ENCODE measurements at regions not wholly inside any gene's neighbourhood (a gene's known extent, or its start where the extent isn't known, plus 50 kb on each side); places are given as distances from the start of the nearest gene placed in this dataset.

DNA sequence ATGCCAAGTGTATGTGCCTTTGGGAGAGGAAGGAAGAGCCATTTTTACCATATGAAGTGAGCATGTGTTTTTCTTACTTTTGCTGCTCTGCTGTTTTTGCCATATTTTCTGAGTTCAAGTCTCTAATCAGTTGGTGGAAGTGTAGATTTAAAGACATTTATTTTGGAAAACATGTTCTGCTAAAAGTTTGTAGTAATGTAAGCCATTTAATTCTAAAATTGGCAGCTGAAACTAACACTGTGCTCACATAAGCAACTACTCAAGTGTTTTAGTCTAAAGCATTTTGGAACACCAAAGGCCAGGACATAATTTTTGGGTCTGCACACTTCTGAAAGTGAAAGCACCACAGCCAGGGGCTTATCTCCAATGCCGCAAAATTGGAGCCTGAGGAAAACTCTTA lies 363.4 kb upstream of the ZNF608 start:
- H3K4me1 ChIP-seq (ENCODE audit: control insufficient read depth, insufficient read depth, low read length, poor library complexity, severe bottlenecking), result no peaks in the 10 kb centered on the region
- no peaks in the 10 kb centered on the region for H3K9me3 ChIP-seq (ENCODE audit: control insufficient read depth, low read length)
- WGBS, 2 experiments (ENCODE audit: insufficient coverage in 2 of 2), result 80% methylated on average over 1 of the region's 1 CpG
- H3K4me3 ChIP-seq (ENCODE audit: extremely low read depth, insufficient read depth, low read length, poor library complexity, severe bottlenecking), result no peak overlapping the region
- no peaks in the 10 kb centered on the region for H3K36me3 ChIP-seq (ENCODE audit: control insufficient read depth, insufficient read depth, low read length)
- no peak overlapping the region for H3K27ac ChIP-seq (ENCODE audit: low read depth, low read length, severe bottlenecking)

DNA sequence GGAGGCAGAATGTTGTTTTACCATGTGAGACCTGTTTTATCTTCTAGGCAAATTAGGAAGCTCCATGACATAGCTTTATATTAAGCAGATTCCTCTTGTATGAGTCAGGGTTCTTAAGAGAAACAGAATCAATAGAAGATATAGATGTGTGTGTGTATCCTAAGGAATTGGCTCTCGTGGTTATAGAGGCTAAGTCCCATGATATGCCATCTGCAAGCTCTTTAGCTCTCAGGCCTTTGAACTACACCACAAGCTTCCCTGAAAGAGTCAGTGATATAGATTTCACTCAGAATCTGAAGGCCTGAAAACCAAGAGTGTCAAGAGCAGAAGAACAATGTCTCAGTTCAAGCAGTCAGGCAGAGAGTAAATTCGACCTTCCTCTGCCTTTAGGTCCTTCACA lies 365.8 kb upstream of the ZNF608 start:
- no peaks in the 10 kb centered on the region for H3K9me3 ChIP-seq (ENCODE audit: control insufficient read depth, low read length)
- H3K4me1 ChIP-seq (ENCODE audit: control insufficient read depth, insufficient read depth, low read length, poor library complexity, severe bottlenecking), result no peaks in the 10 kb centered on the region
- no peak overlapping the region for H3K4me3 ChIP-seq (ENCODE audit: extremely low read depth, insufficient read depth, low read length, poor library complexity, severe bottlenecking)
- WGBS, 2 experiments (ENCODE audit: insufficient coverage in 2 of 2), result 71 to 88% methylated on average over 1 to 2 of the region's 2 CpGs
- peak overlapping the region; percentile 68 for H3K27ac ChIP-seq (ENCODE audit: low read depth, low read length, severe bottlenecking)
- H3K36me3 ChIP-seq (ENCODE audit: control insufficient read depth, insufficient read depth, low read length), result no peaks in the 10 kb centered on the region

DNA sequence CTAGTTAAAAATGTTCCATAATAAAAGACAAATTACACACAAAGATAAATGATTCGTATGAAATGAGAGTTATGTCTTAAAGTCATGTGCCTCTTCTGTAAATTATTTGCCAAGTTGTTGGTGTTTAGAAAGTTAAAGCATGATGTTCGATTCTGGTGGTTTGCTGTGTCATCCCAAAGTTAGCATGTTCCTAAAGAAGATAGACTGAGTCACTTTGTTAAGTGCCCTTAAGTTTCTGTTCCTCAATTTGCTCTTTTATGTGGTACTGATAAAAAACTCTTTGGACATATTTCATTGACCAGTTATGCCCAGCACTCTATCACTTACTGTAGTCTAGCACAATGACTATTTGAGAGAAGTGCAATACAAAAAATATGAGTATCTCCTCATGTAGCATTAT lies 366.9 kb upstream of the ZNF608 start:
- 83% methylated on average over 1 of the region's 2 CpGs; no CpG with 5 or more reads in 1 of the 2 experiments for WGBS, 2 experiments (ENCODE audit: insufficient coverage in 2 of 2)
- no peaks in the 10 kb centered on the region for H3K4me1 ChIP-seq (ENCODE audit: control insufficient read depth, insufficient read depth, low read length, poor library complexity, severe bottlenecking)
- no peak overlapping the region for H3K27ac ChIP-seq (ENCODE audit: low read depth, low read length, severe bottlenecking)
- H3K36me3 ChIP-seq (ENCODE audit: control insufficient read depth, insufficient read depth, low read length), result no peaks in the 10 kb centered on the region
- no peak overlapping the region for H3K4me3 ChIP-seq (ENCODE audit: extremely low read depth, insufficient read depth, low read length, poor library complexity, severe bottlenecking)
- H3K9me3 ChIP-seq (ENCODE audit: control insufficient read depth, low read length), result no peaks in the 10 kb centered on the region

DNA sequence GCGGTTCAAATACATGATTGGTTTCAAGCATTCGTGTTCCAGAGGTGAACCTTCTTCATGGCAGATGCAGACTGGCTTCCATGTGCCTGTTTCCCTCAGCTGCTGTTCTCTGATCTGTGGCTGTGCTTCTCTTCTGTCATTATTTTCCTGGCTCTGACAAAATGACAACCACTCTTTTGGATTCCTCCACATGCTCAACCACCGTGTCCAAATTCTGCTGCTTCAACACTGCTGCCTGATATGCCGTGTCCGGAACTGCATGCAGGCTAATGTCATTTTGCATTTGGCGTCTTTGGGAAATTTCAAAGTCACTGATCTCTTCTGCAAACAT lies 368.7 kb upstream of the ZNF608 start:
- H3K4me3 ChIP-seq (ENCODE audit: extremely low read depth, insufficient read depth, low read length, poor library complexity, severe bottlenecking), result no peak overlapping the region
- no peaks in the 10 kb centered on the region for H3K9me3 ChIP-seq (ENCODE audit: control insufficient read depth, low read length)
- H3K36me3 ChIP-seq (ENCODE audit: control insufficient read depth, insufficient read depth, low read length), result no peaks in the 10 kb centered on the region
- no peak overlapping the region for H3K27ac ChIP-seq (ENCODE audit: low read depth, low read length, severe bottlenecking)
- H3K4me1 ChIP-seq (ENCODE audit: control insufficient read depth, insufficient read depth, low read length, poor library complexity, severe bottlenecking), result no peaks in the 10 kb centered on the region
- WGBS, 2 experiments (ENCODE audit: insufficient coverage in 2 of 2), result 96 to 99% methylated on average over 6 of the region's 6 CpGs

DNA sequence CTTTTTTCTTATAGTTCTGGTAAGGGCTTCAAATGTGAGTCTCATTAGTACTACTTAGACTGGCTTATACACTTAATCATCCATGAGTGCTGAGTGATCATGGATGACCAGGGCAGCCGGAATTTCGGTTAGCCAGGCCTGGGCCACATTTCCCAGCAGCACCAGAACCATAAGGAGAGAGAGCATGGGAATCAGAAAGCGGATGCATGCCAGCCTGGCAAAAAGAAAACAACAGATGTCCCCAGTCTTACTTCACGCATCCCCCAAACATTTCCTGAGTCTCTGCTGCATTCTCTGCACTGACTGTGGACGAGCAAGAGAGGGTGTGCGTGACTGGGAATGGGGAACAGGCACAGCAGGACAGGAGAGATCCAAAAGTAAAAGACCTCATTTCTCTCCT lies 371.1 kb upstream of the ZNF608 start:
- no peak overlapping the region for H3K27ac ChIP-seq (ENCODE audit: low read depth, low read length, severe bottlenecking)
- H3K9me3 ChIP-seq (ENCODE audit: control insufficient read depth, low read length), result no peaks in the 10 kb centered on the region
- no peaks in the 10 kb centered on the region for H3K4me1 ChIP-seq (ENCODE audit: control insufficient read depth, insufficient read depth, low read length, poor library complexity, severe bottlenecking)
- 71 to 100% methylated on average over 1 of the region's 6 CpGs for WGBS, 2 experiments (ENCODE audit: insufficient coverage in 2 of 2)
- H3K36me3 ChIP-seq (ENCODE audit: control insufficient read depth, insufficient read depth, low read length), result no peaks in the 10 kb centered on the region
- H3K4me3 ChIP-seq (ENCODE audit: extremely low read depth, insufficient read depth, low read length, poor library complexity, severe bottlenecking), result no peak overlapping the region

DNA sequence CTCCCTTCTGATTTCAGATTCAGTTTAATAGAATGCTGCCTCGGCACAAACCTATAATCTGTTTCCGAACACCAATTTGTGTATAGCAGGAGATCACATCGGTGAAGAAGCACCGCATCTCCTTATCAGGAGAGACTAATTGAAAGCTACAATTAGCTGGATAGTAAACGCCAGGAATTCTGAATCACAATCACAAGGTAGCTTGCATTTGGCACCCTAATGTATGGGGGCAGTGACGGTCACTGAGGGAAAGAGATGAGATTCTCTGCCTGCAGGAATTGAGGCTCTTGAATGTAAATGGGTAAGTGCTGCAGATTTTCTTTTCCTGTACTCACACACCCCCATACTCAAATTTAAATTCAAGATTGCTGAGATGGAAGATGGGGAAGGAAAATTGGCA lies 373.6 kb upstream of the ZNF608 start:
- H3K36me3 ChIP-seq (ENCODE audit: control insufficient read depth, insufficient read depth, low read length), result no peaks in the 10 kb centered on the region
- H3K4me3 ChIP-seq (ENCODE audit: extremely low read depth, insufficient read depth, low read length, poor library complexity, severe bottlenecking), result no peak overlapping the region
- no peak overlapping the region for H3K27ac ChIP-seq (ENCODE audit: low read depth, low read length, severe bottlenecking)
- 57 to 62% methylated on average over 2 to 4 of the region's 6 CpGs for WGBS, 2 experiments (ENCODE audit: insufficient coverage in 2 of 2)
- H3K4me1 ChIP-seq (ENCODE audit: control insufficient read depth, insufficient read depth, low read length, poor library complexity, severe bottlenecking), result no peaks in the 10 kb centered on the region
- no peaks in the 10 kb centered on the region for H3K9me3 ChIP-seq (ENCODE audit: control insufficient read depth, low read length)

DNA sequence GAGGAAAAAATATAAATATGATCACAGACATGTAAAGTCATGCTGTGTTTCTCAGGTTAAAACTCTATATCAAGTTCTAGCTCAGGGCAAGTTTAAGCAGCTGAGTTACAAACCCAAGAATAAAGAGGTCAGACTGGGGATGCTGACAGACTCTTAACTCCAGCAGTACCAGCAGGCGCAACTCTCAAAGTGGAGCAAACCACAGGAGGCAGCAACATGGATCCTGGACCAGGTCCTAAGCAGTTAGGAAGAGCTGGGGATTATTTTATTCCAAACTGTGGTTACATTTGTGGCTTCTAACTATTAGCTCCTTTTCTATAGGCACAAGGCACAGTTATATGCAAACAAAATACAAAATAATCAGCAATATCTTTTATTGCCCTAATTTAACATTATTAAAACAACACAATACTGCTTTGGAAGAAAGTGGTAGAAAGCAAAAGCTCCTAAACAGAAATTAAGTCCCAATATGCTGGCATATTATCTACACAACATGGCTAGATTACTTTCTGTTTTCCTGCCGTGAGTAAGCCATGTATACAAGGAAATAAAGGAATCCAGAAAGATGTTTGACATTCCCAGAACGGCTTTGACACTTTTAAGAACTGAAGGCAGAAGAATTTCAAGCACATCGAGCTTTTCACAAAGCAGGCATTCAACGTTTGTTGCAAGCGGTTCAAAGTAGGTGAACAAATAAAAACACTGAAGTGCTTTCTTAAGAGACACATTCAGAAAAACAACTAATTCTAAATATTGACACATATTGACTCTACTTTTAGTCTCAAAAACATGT lies 378.8 kb upstream of the ZNF608 start:
- H3K4me3 ChIP-seq (ENCODE audit: extremely low read depth, insufficient read depth, low read length, poor library complexity, severe bottlenecking), result no peak overlapping the region
- H3K9me3 ChIP-seq (ENCODE audit: control insufficient read depth, low read length), result no peaks in the 10 kb centered on the region
- H3K36me3 ChIP-seq (ENCODE audit: control insufficient read depth, insufficient read depth, low read length), result no peaks in the 10 kb centered on the region
- 62 to 63% methylated on average over 4 to 5 of the region's 6 CpGs for WGBS, 2 experiments (ENCODE audit: insufficient coverage in 2 of 2)
- peaks cover 4% of the 10 kb centered on the region for H3K4me1 ChIP-seq (ENCODE audit: control insufficient read depth, insufficient read depth, low read length, poor library complexity, severe bottlenecking)
- H3K27ac ChIP-seq (ENCODE audit: low read depth, low read length, severe bottlenecking), result no peak overlapping the region

DNA sequence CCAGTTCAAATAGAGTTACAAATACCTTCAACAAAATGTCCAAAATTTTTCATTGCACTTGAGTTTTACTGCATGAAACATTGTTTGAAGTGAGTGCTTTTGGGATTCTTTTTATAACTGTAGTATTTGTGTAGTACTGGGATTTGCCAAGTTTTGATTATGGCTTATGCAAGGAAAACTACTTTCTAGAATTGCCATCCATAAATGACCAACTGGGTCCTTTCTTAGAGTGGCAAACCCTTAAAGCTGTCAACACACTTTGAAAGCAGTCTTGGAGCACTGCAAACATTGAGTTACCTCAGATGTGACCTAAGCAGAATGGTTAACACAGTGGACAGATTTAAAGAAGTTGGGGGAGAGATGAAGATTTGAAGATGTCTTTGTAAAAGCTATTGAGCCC lies 379.6 kb upstream of the ZNF608 start:
- H3K4me3 ChIP-seq (ENCODE audit: extremely low read depth, insufficient read depth, low read length, poor library complexity, severe bottlenecking), result no peak overlapping the region
- no peaks in the 10 kb centered on the region for H3K36me3 ChIP-seq (ENCODE audit: control insufficient read depth, insufficient read depth, low read length)
- no peaks in the 10 kb centered on the region for H3K9me3 ChIP-seq (ENCODE audit: control insufficient read depth, low read length)
- no peak overlapping the region for H3K27ac ChIP-seq (ENCODE audit: low read depth, low read length, severe bottlenecking)
- peaks cover 4% of the 10 kb centered on the region for H3K4me1 ChIP-seq (ENCODE audit: control insufficient read depth, insufficient read depth, low read length, poor library complexity, severe bottlenecking)

DNA sequence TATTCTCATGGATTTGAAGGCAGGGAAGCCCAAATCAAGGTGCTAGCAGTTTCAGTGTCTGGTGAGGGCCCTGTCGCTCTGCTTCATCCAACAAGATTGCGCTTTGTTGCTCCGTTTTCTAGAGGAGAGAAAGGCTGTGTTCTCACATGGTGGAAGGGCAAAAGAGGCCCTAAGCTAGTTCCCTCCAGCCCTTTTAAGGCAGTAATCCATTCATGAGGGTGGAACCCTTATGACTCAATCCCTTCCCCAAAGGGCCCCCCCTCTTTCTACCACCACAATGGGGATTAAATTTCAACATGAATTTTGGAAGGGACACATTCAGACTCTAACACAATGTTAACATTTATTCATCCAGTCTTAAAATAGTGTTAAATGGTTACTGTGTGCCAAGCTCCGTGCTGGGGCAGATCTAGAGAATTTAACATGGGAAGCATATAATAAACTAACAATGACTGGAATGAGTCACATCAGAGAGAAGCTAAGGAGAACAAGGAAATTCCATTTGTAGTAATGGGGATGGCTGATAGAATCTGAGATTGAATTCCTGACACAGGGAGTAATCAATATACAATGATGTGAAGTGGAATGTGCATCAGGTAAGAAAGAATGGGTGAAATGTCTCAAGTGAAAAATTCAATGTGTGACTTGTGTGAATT lies 382.8 kb upstream of the ZNF608 start:
- Histone ChIP-seq H3K27ac (ENCODE audit: low read depth, low read length, severe bottlenecking) (no peak overlapping the region), H3K9me3 (ENCODE audit: control insufficient read depth, low read length) (peaks cover 10% of the 10 kb centered on the region), H3K4me3 (ENCODE audit: extremely low read depth, insufficient read depth, low read length, poor library complexity, severe bottlenecking) (no peak overlapping the region), H3K36me3 (ENCODE audit: control insufficient read depth, insufficient read depth, low read length) (no peaks in the 10 kb centered on the region), H3K4me1 (ENCODE audit: control insufficient read depth, insufficient read depth, low read length, poor library complexity, severe bottlenecking) (peaks cover 6% of the 10 kb centered on the region)
- 100% methylated on average over 3 of the region's 4 CpGs for WGBS, 2 experiments (ENCODE audit: insufficient coverage in 2 of 2)

DNA sequence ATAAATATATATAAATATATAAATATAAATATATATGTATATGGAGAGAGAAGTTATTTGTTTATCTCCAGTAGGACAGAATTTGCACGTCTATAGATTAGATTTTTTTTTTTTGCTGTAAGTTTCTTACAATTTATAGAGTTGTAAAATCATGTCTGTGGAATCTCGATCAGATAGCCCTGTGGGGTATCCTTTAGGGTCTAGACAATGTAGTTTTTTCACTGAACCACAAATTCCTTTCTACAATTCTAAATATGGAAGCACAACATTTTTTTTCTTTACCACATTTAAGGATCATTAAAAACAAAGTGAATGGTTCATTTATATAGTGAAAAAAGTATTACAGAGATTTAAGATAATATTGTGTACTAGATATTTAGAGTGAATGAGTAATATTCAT lies 384.2 kb upstream of the ZNF608 start:
- H3K4me1 ChIP-seq (ENCODE audit: control insufficient read depth, insufficient read depth, low read length, poor library complexity, severe bottlenecking), result peaks cover 5% of the 10 kb centered on the region
- WGBS, 2 experiments (ENCODE audit: insufficient coverage in 2 of 2), result no CpG with 5 or more reads among the region's 2 CpGs
- no peak overlapping the region for H3K4me3 ChIP-seq (ENCODE audit: extremely low read depth, insufficient read depth, low read length, poor library complexity, severe bottlenecking)
- no peak overlapping the region for H3K27ac ChIP-seq (ENCODE audit: low read depth, low read length, severe bottlenecking)
- no peaks in the 10 kb centered on the region for H3K36me3 ChIP-seq (ENCODE audit: control insufficient read depth, insufficient read depth, low read length)
- peaks cover 10% of the 10 kb centered on the region for H3K9me3 ChIP-seq (ENCODE audit: control insufficient read depth, low read length)

All from mesodermal cell (in vitro differentiated cells).